ENCODE measurements at regions not wholly inside any gene's neighbourhood (a gene's known extent, or its start where the extent isn't known, plus 50 kb on each side); places are given as distances from the start of the nearest gene placed in this dataset.

DNA sequence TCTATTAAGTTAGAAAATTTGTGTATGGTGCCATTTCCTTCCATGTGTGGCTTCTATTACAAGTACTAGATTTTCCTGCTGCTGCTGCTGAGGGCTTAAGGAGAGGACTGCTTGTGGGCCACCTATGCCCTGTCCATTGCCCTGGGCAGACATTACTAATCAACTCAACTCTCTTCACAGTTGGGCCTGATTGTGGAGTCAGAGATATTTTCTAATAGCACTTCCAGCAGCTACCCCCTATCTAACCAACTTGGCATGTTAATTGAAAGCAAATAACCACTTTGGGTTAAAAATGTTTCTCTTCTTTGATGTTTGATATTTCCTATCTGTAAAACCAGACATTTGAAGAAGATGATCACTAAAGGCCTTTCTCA is 242.0 kb downstream of the EDEM1 start:
- TF ChIP-seq, protein P1, sequence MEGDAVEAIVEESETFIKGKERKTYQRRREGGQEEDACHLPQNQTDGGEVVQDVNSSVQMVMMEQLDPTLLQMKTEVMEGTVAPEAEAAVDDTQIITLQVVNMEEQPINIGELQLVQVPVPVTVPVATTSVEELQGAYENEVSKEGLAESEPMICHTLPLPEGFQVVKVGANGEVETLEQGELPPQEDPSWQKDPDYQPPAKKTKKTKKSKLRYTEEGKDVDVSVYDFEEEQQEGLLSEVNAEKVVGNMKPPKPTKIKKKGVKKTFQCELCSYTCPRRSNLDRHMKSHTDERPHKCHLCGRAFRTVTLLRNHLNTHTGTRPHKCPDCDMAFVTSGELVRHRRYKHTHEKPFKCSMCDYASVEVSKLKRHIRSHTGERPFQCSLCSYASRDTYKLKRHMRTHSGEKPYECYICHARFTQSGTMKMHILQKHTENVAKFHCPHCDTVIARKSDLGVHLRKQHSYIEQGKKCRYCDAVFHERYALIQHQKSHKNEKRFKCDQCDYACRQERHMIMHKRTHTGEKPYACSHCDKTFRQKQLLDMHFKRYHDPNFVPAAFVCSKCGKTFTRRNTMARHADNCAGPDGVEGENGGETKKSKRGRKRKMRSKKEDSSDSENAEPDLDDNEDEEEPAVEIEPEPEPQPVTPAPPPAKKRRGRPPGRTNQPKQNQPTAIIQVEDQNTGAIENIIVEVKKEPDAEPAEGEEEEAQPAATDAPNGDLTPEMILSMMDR (IDR thresholded peaks at IDR 0.05): no peak
- TF ChIP-seq POLR2A (IDR thresholded peaks at IDR 0.05): no peak

All from Peyer's patch (tissue), 4 donors.